Right renal pelvis (tissue), 4 donors: ENCODE measurements at regions not wholly inside any gene's neighbourhood (a gene's known extent, or its start where the extent isn't known, plus 50 kb on each side); places are given as distances from the start of the nearest gene placed in this dataset.
"Not testable (repeated sequence)": the region's sequence is repeated elsewhere in the genome, so short reads cannot be mapped to it uniquely, and the experiment has no call there.

Experiments used
- DNase-seq, 4 donors: peaks; one replicate each; pipeline ENCODE4 v3.0.0-alpha.2; 2013; ENCODE audit warnings: low read depth in 4 of 4, low spot score in 3 of 4, missing footprints in 1 of 4

- no peak for DNase-seq
These were observed 775.5 kb downstream of the TRIB2 start for GRCh38 chr2:13492262-13492661.

- no peak for DNase-seq
These were observed 778.3 kb downstream of the TRIB2 start for GRCh38 chr2:13495051-13495450.

GRCh38 chr2:13504808-13505207, 788.1 kb downstream of the TRIB2 start:
- no peak for DNase-seq

- no peak for DNase-seq
These were observed 791.9 kb downstream of the TRIB2 start for GRCh38 chr2:13508671-13509070.

DNA sequence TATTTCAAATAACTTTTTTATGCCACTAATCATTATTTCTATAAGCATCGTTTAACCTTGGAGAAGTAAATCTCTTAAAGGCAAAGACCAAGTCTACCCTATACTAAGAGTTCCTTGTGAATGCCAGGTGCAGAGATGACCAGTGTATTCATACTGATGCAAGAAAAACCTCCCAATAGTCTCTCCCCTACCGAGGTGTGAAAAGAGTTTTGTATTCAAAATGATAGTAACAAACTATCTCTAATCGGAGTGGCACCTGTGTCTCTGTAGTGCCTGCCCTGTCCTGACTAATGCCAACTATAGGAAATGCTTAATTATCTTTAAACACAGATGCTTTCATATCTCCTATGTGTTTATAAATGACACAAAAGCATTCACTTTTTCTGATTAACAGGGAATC, 798.5 kb downstream of the TRIB2 start:
- no peak for DNase-seq

- no peak for DNase-seq
These were observed 805.4 kb downstream of the TRIB2 start for GRCh38 chr2:13522096-13522495.

- DNase-seq: no peak
These were observed 806.4 kb downstream of the TRIB2 start for GRCh38 chr2:13522917-13523821.

DNA sequence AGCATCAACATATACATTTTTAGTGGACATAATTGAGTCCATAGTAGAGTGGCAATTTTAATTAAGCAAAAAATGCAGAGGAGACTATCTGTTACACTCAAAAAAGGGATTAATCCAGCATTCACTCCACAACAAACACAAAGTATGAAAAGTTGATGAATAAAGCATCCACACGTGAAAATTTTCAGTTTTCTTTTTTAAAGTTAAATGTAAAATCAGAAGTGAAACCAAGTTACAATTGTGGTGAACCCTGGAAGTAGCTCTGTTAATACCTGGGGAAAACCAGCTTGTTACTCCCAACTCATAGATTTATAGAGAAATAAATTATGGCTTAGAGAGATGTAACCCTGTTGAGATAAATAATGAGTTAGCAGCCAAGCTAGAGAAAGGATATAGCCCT, 807.8 kb downstream of the TRIB2 start:
- DNase-seq: no peak

- not testable (repeated sequence) for DNase-seq
These were observed 815.1 kb downstream of the TRIB2 start for GRCh38 chr2:13531735-13532410.

GRCh38 chr2:13532781-13533523, 816.2 kb downstream of the TRIB2 start:
- DNase-seq: not testable (repeated sequence)

DNA sequence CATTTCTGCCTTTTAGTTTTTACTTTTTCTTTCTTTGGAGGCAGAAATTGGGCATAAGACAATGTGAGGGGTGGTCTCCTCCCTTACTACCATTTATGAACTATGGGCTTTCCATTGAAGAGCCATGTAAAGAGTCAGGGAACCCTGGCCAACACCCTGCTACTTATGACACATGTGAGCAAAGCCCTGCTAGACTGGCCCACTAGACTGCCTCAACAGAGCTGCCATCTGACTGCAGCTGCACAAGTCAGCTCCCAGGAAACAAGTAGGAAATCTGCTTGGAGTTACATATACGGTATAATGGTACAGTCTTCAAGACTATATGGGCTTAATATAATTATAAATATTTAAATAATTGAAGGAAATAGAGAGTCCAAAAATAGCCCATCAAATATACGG, 816.8 kb downstream of the TRIB2 start:
- no peak for DNase-seq

GRCh38 chr2:13536941-13537340, 820.2 kb downstream of the TRIB2 start:
- DNase-seq: no peak

GRCh38 chr2:13537771-13538349, 821.1 kb downstream of the TRIB2 start:
- no peak for DNase-seq

DNA sequence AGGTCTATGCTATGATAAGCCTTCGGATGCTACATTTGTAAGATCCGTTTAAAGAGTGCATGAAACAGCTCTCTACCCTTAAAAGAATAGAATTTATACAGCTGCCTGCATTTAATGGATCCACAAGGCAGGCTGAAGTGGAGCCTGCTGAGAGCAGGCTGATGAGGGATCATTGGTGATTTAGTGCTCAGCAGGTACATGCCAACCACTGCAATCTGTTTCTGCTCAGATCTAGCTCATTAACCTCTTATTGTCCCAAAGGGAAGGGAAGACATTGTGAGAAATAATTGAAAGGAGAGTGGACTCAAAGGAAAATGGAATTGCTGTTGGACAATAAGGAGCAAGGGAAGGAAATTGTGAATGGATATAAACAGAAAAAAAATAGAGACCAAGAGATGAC, 822.6 kb downstream of the TRIB2 start:
- DNase-seq: no peak

DNA sequence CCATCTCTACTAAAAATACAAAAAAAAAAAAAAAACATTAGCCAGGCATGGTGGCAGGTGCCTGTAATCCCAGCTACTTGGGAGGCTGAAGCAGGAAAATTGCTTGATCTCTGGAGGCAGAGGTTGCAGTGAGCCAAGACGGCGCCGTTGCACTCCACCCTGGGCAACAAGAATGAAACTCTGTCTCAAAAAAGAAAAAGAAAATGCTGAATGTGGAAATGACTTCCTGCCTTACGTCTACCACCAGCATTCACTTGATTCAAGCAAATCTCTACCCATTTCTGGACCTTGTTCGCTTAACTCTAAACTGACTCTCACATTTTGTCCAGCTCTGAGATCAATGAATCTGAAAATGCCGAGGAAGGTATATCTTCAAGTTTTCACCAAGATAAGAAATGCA, 825.3 kb downstream of the TRIB2 start:
- DNase-seq: no peak

DNA sequence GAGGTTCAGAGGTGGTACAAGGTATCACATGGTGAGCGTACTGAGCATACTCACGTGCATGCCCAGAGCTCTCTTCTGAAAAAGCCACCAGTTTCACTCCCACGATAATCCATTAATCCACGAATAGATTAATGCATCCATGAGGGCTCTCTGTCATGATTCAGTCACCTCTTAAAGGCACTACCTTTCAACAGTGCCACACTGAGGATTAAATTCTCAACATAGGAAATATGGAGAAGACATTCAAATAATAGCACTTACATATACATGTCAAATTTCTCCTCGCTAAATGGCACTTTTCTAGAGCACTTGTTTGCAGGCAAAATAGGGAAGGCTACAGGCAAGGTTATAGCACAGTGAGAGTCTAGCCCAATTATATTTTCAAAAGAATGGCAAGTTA, 825.9 kb downstream of the TRIB2 start:
- DNase-seq: no peak

DNA sequence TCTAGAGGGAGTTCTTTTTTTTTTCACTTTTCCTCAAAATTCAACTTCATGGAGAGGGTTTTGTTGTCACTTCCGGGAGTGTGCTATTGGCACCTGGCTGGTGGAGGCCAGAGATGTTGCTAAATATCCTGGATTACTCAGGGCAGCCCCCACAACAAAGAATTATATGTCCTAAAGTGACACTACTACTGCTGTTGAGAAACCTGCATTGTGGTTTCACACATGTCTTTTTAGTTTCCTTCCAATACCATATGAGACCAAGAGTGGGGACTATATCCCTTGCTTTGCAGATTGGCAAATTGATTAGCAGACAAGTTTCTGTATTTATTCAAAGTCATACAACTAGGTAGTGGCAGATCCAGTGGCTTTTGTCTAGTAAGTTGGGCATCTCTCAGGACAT, 826.8 kb downstream of the TRIB2 start:
- DNase-seq: no peak

GRCh38 chr2:13545320-13545719, 828.6 kb downstream of the TRIB2 start:
- no peak for DNase-seq

DNA sequence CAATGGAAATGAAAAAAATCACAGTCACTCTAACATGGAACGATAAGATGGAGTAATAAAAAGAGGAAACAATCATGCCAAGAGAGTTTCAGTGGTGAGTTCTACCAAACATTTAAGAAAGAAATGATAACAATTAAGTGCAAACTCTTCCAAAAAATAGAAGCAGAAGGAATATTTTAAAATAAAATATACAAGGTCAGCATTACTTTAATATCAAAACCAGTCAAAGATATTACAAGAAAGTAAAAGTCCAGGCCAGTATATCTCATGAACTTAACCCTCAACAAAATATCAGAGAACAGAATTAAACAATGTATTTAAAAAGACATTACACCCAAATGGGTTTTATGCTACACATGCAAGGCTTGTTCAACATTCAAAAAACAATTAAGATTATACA, 829.4 kb downstream of the TRIB2 start:
- no peak for DNase-seq

DNA sequence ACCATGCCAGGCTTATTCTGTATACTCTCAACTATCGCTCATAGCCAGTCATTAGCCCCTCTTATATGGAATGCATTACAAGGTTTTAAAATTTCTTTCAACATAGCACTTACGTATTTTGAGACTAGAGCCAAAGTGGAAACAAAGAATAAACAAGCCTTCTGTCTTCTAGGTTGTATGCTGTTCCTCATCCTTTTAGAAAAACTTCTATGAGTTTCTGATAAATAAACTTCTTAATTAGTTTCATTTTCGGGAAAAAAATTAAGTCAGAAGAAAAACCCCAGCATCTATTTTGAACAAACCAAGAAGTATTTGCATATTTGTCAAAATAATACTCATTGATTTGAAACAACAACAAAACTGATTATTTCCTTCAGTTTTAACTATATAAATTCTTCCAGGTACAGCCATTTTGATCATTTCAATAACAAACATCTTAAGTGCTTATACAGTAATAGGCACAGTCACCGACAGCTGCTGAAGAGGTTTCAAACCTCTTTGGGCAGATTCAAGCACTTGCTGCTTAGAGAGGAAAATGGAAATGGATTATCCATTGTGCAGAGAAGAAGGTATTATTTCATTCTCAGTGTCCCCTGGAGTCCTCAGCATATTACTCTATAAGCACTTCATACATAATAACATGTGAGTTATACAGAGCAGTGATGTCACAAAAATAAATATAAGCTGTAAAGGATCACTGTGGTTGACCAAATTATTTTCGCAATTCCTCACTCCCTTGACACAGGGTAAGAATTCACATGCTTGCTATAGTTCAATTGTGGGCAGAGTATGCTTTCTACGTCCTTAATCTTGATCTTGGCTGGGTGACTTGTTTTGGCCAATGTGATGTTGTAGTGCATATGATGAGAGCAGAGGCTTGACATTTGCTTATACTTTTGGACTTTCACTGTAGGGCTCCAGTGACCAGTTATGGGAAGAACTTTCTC, 833.8 kb downstream of the TRIB2 start:
- no peak for DNase-seq
